GM18870 (cell line): ENCODE measurements at regions not wholly inside any gene's neighbourhood (a gene's known extent, or its start where the extent isn't known, plus 50 kb on each side); places are given as distances from the start of the nearest gene placed in this dataset.

ENCODE experiments used
- ATAC-seq: cut with Tn5 transposase; IDR thresholded peaks from one replicate; pipeline ENCODE4 v1.9.1; 2021; ENCODE audit warnings: moderate library complexity; ENCODE audit not compliant: unreplicated experiment

DNA sequence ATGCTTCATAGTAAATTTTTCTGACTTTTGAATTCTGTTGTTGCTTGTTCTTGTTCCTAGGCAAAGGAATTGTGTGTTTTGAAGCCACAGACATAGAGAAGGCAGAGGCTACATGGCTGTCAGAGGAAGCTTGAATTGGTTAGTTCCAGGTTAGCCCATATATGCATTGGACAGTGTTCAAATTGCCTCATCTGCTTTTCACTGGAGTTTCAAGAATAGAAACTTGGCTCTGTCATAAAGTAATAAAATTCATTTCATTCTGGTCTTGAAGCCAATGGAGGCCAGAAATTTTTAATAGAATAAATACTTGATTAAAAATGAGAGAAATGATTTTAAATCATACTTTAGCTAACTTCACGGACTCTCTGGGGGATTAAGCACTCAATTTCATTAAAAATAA lies 178.0 kb downstream of the YIPF5 start:
- no peak for ATAC-seq

DNA sequence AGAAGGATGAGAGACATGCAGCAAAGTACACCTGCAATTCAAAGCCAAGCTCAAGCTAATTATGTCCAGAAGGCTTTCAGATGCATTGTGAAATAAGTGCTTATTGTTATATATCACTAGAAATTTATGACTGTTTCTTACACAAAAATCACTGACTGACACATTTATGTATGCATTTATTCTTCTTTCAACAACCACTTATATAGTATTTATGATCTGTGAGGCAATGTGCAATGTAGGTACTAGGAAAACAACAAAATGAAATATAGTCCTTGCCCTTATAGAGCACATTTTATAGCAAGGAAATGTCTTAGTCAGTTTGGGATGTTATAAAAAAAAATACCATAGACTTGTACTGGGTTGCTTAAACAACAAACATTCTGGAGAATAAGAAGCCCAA lies 167.6 kb downstream of the YIPF5 start:
- ATAC-seq, result no peak

GRCh38 chr5:144003636-144004035 lies 166.8 kb downstream of the YIPF5 start:
- ATAC-seq, result no peak

GRCh38 chr5:144004146-144004545 lies 166.3 kb downstream of the YIPF5 start:
- no peak for ATAC-seq

DNA sequence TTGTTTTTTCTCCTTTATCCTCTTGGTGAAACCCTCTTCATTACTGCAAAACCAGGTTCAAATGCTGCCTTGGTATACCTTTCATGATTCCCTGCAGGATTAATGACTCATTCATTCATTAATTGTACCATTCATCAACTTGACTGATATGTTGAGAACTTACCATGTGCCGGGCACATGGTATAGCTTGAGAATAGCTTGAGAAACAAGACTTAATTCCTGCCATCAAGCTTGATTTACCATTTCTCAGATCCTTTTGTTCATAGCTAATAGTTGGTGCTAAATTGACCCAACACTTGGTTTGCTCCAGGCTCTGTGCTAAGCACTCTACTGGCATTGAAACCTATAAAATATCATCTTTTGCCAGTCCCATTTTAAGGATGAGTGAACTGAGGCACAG lies 165.7 kb downstream of the YIPF5 start:
- no peak for ATAC-seq

GRCh38 chr5:144009116-144009515 lies 161.3 kb downstream of the YIPF5 start:
- no peak for ATAC-seq

DNA sequence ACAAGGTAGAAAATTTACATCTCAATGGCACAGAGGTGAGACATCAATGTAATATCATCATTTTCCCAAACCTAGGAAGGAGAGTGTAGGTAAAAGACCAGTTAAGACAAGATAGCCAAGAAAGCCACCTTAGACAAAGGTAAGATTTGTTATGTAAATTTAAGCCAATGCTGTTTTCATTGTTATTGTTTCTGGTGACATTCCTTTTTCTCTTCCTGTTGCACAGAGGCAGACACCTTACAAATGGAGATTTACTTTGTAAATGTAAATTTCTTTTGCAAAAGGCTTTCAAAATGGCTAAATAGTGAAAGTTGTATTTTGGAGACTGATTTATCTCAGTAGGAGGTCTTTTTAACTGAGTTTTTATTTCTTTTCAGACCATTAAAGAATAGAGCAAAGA lies 159.1 kb downstream of the YIPF5 start:
- ATAC-seq, result no peak

DNA sequence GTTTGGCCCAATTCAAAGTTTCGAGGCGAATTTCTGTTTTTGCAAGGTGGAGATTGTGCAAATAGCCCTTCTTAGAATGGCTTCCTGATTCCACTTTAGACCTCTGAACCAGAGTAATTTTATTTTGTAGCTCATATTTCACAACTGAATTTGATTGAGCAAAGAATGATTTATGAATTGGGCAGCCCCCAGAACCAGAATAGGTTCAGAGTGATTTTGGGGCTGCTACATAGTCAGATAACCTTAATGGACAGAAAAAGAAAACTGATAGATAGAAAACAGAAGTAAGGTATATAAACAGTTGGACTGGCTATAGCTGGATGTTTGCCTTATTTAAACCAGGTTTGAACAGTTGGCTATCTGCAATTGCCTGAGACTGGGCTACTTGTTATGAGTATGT lies 156.6 kb downstream of the YIPF5 start:
- no peak for ATAC-seq

DNA sequence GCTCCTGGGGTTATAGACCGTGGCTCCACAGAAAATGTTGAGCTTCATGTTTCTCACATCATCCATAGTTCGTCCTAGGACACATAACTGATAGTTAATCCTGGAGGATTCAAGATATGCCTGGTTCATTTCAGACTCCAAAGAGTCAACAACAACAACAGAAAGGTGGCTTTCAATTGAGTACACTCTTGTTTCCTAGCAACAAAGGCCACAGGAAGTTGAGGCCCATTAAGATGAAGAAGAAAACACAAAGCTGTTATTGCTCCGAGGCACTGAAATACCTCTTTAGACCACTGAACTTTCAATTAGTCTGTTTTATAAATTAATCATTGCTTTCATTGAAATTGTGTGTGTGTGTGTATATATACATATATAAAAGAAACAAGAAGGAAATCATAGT lies 154.5 kb downstream of the YIPF5 start:
- no peak for ATAC-seq

- no peak for ATAC-seq
Measured at GRCh38 chr5:144017119-144017518, 153.3 kb downstream of the YIPF5 start.

- no peak for ATAC-seq
Measured at GRCh38 chr5:144017631-144018030, 152.8 kb downstream of the YIPF5 start.

DNA sequence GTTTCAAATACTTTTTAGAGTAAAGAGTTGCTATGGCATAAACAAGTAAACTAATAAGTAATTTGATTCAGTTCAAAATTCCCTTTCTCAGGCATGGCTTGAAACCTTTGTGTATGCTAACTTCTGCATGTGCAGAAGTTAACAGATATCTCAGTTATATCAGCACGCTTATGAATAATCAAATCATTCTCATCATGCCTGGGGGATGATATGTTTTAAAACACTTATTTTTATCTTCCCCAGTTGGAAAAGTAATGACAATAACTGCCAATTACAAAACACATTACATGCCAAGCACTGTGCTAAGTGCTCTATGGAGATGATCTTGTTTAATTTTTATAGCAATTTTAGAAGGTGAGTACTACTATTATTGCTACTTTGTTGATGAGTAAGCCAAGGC lies 146.4 kb downstream of the YIPF5 start:
- ATAC-seq, result no peak

GRCh38 chr5:144024545-144024944 lies 145.9 kb downstream of the YIPF5 start:
- no peak for ATAC-seq

DNA sequence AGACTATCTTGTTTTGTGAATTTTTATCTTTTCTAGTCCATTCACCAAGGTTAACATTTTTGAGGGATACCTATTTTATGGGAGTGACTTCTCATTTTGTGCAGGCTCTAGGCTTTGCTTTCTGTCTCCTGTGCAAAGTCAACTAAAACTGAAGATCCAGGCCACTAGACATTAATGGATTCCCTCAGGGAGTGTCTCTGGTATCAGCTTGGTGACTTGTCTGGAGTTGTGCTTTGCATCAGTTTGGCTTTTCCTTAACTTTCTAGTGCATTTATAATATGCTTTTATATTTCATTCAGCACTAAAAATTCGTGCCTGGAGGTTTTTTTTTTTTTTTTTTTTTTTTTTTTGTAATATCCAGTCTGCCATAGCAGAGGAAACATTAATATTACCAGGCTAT lies 144.2 kb downstream of the YIPF5 start:
- ATAC-seq, result no peak

DNA sequence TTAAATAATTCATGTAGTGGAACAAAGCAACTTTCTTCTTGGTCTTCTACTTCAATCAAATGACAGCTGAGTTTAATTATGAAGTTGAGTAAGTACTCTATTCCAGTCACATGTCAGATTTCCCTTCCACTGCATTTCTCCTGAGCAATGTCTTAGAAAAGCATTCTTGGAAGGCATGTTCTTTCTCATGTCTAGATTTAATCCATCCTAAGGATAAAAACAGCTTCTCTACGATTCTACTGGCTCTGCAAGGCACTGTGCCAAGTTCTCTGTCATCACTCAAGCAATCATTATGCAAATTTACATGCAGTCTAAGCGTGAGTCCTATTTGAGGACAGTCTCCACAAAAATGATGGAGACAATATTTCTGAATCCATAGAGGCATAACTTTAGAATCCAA lies 142.4 kb downstream of the YIPF5 start:
- no peak for ATAC-seq

DNA sequence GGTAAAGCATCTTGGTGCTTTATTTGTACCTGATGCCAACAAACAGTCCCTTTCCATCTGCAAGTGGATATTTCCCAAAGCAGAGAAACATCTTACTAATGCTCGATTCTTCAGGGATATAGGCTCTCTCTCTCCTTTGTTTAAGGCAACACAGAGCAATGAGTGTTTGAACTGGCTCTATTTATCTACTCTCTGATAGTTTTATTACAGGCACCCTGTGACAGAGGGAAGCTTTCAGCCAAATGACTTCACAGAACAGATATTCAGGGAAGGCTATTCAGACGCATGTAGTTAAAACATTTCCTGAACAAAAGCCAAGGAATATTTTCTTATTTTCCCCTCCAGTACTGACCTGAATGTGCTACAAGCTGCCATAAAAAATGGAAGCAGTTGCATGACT lies 141.8 kb downstream of the YIPF5 start:
- ATAC-seq, result no peak

DNA sequence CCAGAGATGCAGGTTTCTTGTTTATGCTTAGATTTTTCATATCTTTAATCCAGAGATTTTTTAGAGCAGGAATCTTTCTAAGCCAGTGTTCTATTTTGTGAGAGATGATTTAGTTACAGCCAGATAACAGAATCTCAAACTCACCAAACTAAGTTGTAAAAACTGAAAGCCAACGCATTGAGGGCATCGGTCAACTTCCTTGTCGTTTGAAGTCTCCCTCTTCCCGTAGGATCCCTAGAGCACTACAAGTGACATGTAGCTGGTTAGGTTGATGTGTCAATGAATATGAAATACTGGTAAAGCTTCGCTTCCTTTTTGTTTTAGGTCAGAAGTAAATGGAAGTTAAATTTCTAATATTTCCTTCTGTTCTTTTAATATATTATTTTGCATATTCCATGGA lies 139.6 kb downstream of the YIPF5 start:
- ATAC-seq, result no peak

- no peak for ATAC-seq
Measured at GRCh38 chr5:144032375-144032774, 138.1 kb downstream of the YIPF5 start.

GRCh38 chr5:144033486-144033885 lies 137.0 kb downstream of the YIPF5 start:
- ATAC-seq, result no peak

DNA sequence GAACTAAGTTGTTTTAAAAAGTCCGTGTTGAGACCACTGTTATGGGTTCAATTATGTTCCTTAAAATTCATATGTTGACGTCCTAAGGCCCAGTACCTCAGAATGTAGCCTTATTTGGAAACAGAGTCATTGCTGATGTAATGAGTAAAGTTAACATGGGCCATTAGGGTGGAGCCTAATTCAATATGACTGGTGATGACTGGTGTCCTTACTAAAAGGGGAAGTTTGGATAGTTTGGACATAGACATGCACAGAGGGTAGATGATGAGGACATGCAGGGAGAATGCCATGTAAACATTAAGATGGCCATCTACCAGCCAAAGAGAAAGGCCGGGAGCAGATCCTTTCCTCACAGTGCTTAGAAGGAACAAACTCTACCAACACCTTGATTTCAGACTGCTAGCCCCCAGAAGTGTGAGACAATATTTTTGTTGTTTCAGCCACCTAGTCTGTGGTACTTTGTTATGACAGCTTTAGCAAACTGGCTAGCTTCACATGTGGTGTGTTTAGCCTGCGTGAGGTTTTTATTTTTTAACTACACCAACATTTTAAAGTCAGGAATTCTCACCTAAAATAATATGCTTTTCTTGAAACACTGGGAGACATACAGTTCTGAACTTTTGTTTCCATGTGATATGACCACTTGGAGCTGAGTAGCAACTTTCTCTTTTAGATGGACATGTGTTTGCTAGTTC lies 135.3 kb downstream of the YIPF5 start:
- ATAC-seq, result no peak

GRCh38 chr5:144036476-144036875 lies 134.0 kb downstream of the YIPF5 start:
- no peak for ATAC-seq

GRCh38 chr5:144040615-144041305 lies 129.7 kb downstream of the YIPF5 start:
- no peak for ATAC-seq

- ATAC-seq, result no peak
Measured at GRCh38 chr5:144042156-144042555, 128.3 kb downstream of the YIPF5 start.
